ENCODE measurements at regions not wholly inside any gene's neighbourhood (a gene's known extent, or its start where the extent isn't known, plus 50 kb on each side); places are given as distances from the start of the nearest gene placed in this dataset.

- no peak for DNase-seq
- no peaks in the 10 kb centered on the region for H3K4me1 ChIP-seq (ENCODE audit: control insufficient read depth, insufficient read depth, low read length)
- no peaks in the 10 kb centered on the region for H3K9me3 ChIP-seq (replicated peaks; ENCODE audit: control insufficient read depth, low read depth, low read length)
- H3K4me3 ChIP-seq (ENCODE audit: low read length) = no peak overlapping the region
- H3K27me3 ChIP-seq (ENCODE audit: control insufficient read depth, insufficient read depth, low read length) = no peaks in the 10 kb centered on the region
- no CpG with 5 or more reads among the region's 3 CpGs for WGBS (ENCODE audit: insufficient coverage)
- no peaks in the 10 kb centered on the region for H3K36me3 ChIP-seq (ENCODE audit: control insufficient read depth, insufficient read depth, low read length)
- no peak overlapping the region for H3K27ac ChIP-seq (ENCODE audit: low read length)
These were observed 256.1 kb upstream of the DPYD start for GRCh38 chr1:98176936-98177335.

GRCh38 chr1:98176414-98176813, 255.6 kb upstream of the DPYD start:
- Histone ChIP-seq H3K27me3 (ENCODE audit: control insufficient read depth, insufficient read depth, low read length) (no peaks in the 10 kb centered on the region), H3K36me3 (ENCODE audit: control insufficient read depth, insufficient read depth, low read length) (no peaks in the 10 kb centered on the region), H3K4me1 (ENCODE audit: control insufficient read depth, insufficient read depth, low read length) (no peaks in the 10 kb centered on the region), H3K4me3 (ENCODE audit: low read length) (no peak overlapping the region), H3K9me3 (replicated peaks; ENCODE audit: control insufficient read depth, low read depth, low read length) (no peaks in the 10 kb centered on the region), H3K27ac (ENCODE audit: low read length) (no peak overlapping the region)
- no peak for DNase-seq

GRCh38 chr1:98172578-98172977, 251.7 kb upstream of the DPYD start:
- DNase-seq = no peak
- no peak overlapping the region for H3K27ac ChIP-seq (ENCODE audit: low read length)
- H3K9me3 ChIP-seq (replicated peaks; ENCODE audit: control insufficient read depth, low read depth, low read length) = no peaks in the 10 kb centered on the region
- 43% methylated on average over 2 of the region's 3 CpGs for WGBS (ENCODE audit: insufficient coverage)
- H3K4me1 ChIP-seq (ENCODE audit: control insufficient read depth, insufficient read depth, low read length) = no peaks in the 10 kb centered on the region
- H3K4me3 ChIP-seq (ENCODE audit: low read length) = no peak overlapping the region
- H3K36me3 ChIP-seq (ENCODE audit: control insufficient read depth, insufficient read depth, low read length) = no peaks in the 10 kb centered on the region
- no peaks in the 10 kb centered on the region for H3K27me3 ChIP-seq (ENCODE audit: control insufficient read depth, insufficient read depth, low read length)

GRCh38 chr1:98172022-98172421, 251.2 kb upstream of the DPYD start:
- Histone ChIP-seq H3K4me3 (ENCODE audit: low read length) (no peak overlapping the region), H3K36me3 (ENCODE audit: control insufficient read depth, insufficient read depth, low read length) (no peaks in the 10 kb centered on the region)
- WGBS (ENCODE audit: insufficient coverage) = 100% methylated on average over 1 of the region's 2 CpGs

GRCh38 chr1:98164509-98164908, 243.7 kb upstream of the DPYD start:
- WGBS (ENCODE audit: insufficient coverage) = no CpG with 5 or more reads among the region's 4 CpGs

More at GRCh38 chr1:98172022-98172421, 251.2 kb upstream of the DPYD start:
- no peak for DNase-seq
- Histone ChIP-seq H3K9me3 (replicated peaks; ENCODE audit: control insufficient read depth, low read depth, low read length) (no peaks in the 10 kb centered on the region), H3K4me1 (ENCODE audit: control insufficient read depth, insufficient read depth, low read length) (no peaks in the 10 kb centered on the region), H3K27me3 (ENCODE audit: control insufficient read depth, insufficient read depth, low read length) (no peaks in the 10 kb centered on the region), H3K27ac (ENCODE audit: low read length) (no peak overlapping the region)

GRCh38 chr1:98157524-98158313, 236.9 kb upstream of the DPYD start:
- Histone ChIP-seq H3K27ac (ENCODE audit: low read length) (no peak overlapping the region), H3K27me3 (ENCODE audit: control insufficient read depth, insufficient read depth, low read length) (no peaks in the 10 kb centered on the region)
- no CpG with 5 or more reads among the region's 2 CpGs for WGBS (ENCODE audit: insufficient coverage)

More at GRCh38 chr1:98164509-98164908, 243.7 kb upstream of the DPYD start:
- no peak for DNase-seq
- H3K9me3 ChIP-seq (replicated peaks; ENCODE audit: control insufficient read depth, low read depth, low read length) = no peaks in the 10 kb centered on the region
- no peaks in the 10 kb centered on the region for H3K36me3 ChIP-seq (ENCODE audit: control insufficient read depth, insufficient read depth, low read length)
- no peaks in the 10 kb centered on the region for H3K27me3 ChIP-seq (ENCODE audit: control insufficient read depth, insufficient read depth, low read length)
- no peaks in the 10 kb centered on the region for H3K4me1 ChIP-seq (ENCODE audit: control insufficient read depth, insufficient read depth, low read length)
- no peak overlapping the region for H3K4me3 ChIP-seq (ENCODE audit: low read length)
- no peak overlapping the region for H3K27ac ChIP-seq (ENCODE audit: low read length)

GRCh38 chr1:98147280-98147679, 226.4 kb upstream of the DPYD start:
- Histone ChIP-seq H3K4me3 (ENCODE audit: low read length) (no peak overlapping the region), H3K4me1 (ENCODE audit: control insufficient read depth, insufficient read depth, low read length) (no peaks in the 10 kb centered on the region), H3K27ac (ENCODE audit: low read length) (no peak overlapping the region), H3K27me3 (ENCODE audit: control insufficient read depth, insufficient read depth, low read length) (no peaks in the 10 kb centered on the region), H3K36me3 (ENCODE audit: control insufficient read depth, insufficient read depth, low read length) (no peaks in the 10 kb centered on the region), H3K9me3 (replicated peaks; ENCODE audit: control insufficient read depth, low read depth, low read length) (no peaks in the 10 kb centered on the region)
- no peak for DNase-seq

More at GRCh38 chr1:98157524-98158313, 236.9 kb upstream of the DPYD start:
- DNase-seq = no peak
- Histone ChIP-seq H3K9me3 (replicated peaks; ENCODE audit: control insufficient read depth, low read depth, low read length) (no peaks in the 10 kb centered on the region), H3K36me3 (ENCODE audit: control insufficient read depth, insufficient read depth, low read length) (no peaks in the 10 kb centered on the region), H3K4me3 (ENCODE audit: low read length) (no peak overlapping the region), H3K4me1 (ENCODE audit: control insufficient read depth, insufficient read depth, low read length) (no peaks in the 10 kb centered on the region)

- WGBS (ENCODE audit: insufficient coverage) = no CpG with 5 or more reads among the region's 2 CpGs
- H3K9me3 ChIP-seq (replicated peaks; ENCODE audit: control insufficient read depth, low read depth, low read length) = no peaks in the 10 kb centered on the region
- H3K36me3 ChIP-seq (ENCODE audit: control insufficient read depth, insufficient read depth, low read length) = no peaks in the 10 kb centered on the region
- H3K27ac ChIP-seq (ENCODE audit: low read length) = no peak overlapping the region
- no peak for DNase-seq
- no peaks in the 10 kb centered on the region for H3K27me3 ChIP-seq (ENCODE audit: control insufficient read depth, insufficient read depth, low read length)
- H3K4me3 ChIP-seq (ENCODE audit: low read length) = no peak overlapping the region
- H3K4me1 ChIP-seq (ENCODE audit: control insufficient read depth, insufficient read depth, low read length) = no peaks in the 10 kb centered on the region
These were observed 224.8 kb upstream of the DPYD start for GRCh38 chr1:98145655-98146054.

GRCh38 chr1:98143403-98143802, 222.6 kb upstream of the DPYD start:
- no peak overlapping the region for H3K27ac ChIP-seq (ENCODE audit: low read length)
- H3K9me3 ChIP-seq (replicated peaks; ENCODE audit: control insufficient read depth, low read depth, low read length) = no peaks in the 10 kb centered on the region
- no peak overlapping the region for H3K4me3 ChIP-seq (ENCODE audit: low read length)
- no peak for DNase-seq
- no peaks in the 10 kb centered on the region for H3K36me3 ChIP-seq (ENCODE audit: control insufficient read depth, insufficient read depth, low read length)
- H3K27me3 ChIP-seq (ENCODE audit: control insufficient read depth, insufficient read depth, low read length) = no peaks in the 10 kb centered on the region
- H3K4me1 ChIP-seq (ENCODE audit: control insufficient read depth, insufficient read depth, low read length) = no peaks in the 10 kb centered on the region
- no CpG with 5 or more reads among the region's 2 CpGs for WGBS (ENCODE audit: insufficient coverage)

GRCh38 chr1:98133131-98133530, 212.3 kb upstream of the DPYD start:
- Histone ChIP-seq H3K27ac (ENCODE audit: low read length) (no peak overlapping the region), H3K4me3 (ENCODE audit: low read length) (no peak overlapping the region), H3K36me3 (ENCODE audit: control insufficient read depth, insufficient read depth, low read length) (no peaks in the 10 kb centered on the region), H3K4me1 (ENCODE audit: control insufficient read depth, insufficient read depth, low read length) (peaks cover 2% of the 10 kb centered on the region), H3K27me3 (ENCODE audit: control insufficient read depth, insufficient read depth, low read length) (no peaks in the 10 kb centered on the region), H3K9me3 (replicated peaks; ENCODE audit: control insufficient read depth, low read depth, low read length) (no peaks in the 10 kb centered on the region)
- 46% methylated on average over 3 of the region's 4 CpGs for WGBS (ENCODE audit: insufficient coverage)
- peak; percentile 55 for DNase-seq

GRCh38 chr1:98130408-98130807, 209.6 kb upstream of the DPYD start:
- Histone ChIP-seq H3K4me3 (ENCODE audit: low read length) (no peak overlapping the region), H3K4me1 (ENCODE audit: control insufficient read depth, insufficient read depth, low read length) (peaks cover 2% of the 10 kb centered on the region), H3K27ac (ENCODE audit: low read length) (no peak overlapping the region), H3K9me3 (replicated peaks; ENCODE audit: control insufficient read depth, low read depth, low read length) (no peaks in the 10 kb centered on the region), H3K36me3 (ENCODE audit: control insufficient read depth, insufficient read depth, low read length) (no peaks in the 10 kb centered on the region), H3K27me3 (ENCODE audit: control insufficient read depth, insufficient read depth, low read length) (no peaks in the 10 kb centered on the region)
- no peak for DNase-seq
- no CpG with 5 or more reads among the region's 1 CpG for WGBS (ENCODE audit: insufficient coverage)
